Mesenteric fat pad (tissue), 1 donor: ENCODE measurements at regions not wholly inside any gene's neighbourhood (a gene's known extent, or its start where the extent isn't known, plus 50 kb on each side); places are given as distances from the start of the nearest gene placed in this dataset.
A peak's percentile ranks its signal among the peaks of the same experiment; 100 is the strongest.
"Not testable (repeated sequence)": the region's sequence is repeated elsewhere in the genome, so short reads cannot be mapped to it uniquely, and the experiment has no call there.

Experiments
- DNase-seq: peaks from one replicate; pipeline ENCODE4 v3.0.0-alpha.2; 2020; ENCODE audit warnings: low spot score
- donor health status: DM: yes; HTN: yes; CAD: no.

- no peak for DNase-seq
These were observed 104.7 kb upstream of the TMEM132E start for GRCh38 chr17:34474706-34475105.

GRCh38 chr17:34472363-34472762 is 107.0 kb upstream of the TMEM132E start:
- DNase-seq = no peak

DNA sequence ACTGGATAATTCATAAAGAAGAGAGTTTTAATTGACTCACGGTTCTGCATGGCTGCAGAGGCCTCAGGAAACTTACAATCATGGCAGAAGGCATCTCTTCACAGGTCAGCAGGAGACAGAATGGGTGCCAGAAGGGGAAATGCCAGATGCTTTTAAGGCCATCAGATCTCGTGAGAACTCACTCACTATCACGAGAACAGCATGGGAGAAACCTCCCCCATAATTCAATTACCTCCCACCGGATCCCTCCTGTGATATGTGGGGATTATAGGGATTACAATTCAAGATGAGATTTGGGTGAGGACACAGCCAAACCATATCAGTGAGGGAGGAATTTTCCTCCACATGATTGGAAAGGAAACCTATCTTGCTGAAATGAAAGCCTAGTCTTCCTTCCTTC is 108.1 kb upstream of the TMEM132E start:
- not testable (repeated sequence) for DNase-seq

DNA sequence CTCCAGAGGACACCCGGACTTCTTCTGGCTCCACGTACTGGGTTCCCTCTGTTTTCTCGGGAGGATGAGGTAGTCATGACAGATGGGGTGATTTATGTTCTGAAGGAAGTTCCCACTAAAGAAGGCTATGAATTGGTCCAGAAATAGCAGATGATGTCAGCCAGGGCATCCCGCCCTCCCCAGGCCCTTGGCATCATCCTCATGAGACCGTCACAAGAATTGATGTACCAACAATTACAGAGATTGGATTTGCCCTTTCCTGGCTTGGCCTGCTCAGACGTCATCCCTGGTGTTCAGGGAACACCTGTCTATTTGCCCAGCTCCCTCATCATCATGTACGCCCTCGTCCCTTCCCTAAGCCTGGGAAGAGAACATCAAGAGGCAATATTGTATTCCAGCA is 102.8 kb upstream of the CCL1 start:
- DNase-seq = no peak

DNA sequence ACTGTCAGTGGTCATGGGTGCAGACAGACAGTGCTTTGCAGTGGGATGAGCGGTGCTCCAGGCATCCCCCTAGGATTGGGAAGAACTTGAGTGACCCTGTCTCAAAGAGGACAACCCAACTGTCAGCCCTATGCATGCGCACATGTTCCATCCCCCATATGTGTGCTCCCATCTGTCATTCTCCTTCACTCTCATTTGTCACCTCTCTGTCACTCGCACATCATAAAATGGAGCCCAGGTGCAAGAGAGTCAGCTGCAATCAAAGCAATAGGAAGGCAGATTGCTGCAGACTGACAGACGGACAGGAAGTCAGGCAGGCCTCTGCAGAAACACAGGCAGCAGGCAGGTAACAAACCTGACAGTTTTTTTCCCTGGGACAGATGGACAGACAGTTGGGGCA is 101.8 kb upstream of the CCL1 start:
- DNase-seq = no peak

DNA sequence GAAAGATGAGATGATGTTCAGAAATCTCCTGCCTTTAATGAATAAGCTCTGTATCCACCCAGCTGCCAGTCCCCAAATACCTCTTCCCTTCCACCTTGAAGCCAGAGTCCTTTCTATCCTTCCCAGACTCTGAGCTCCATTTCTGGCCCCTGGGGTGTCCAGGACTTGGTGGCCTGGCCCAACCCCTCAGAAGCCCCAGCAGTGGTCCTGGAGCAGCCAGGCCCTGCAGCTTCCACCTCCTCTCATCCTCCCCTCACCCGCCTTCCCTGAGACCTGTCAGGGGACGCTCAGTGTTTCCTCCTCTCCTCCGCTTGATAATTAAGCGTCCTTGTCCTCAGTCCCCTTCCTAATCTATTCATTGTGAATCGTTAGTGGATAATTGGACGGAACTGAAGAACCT is 95.2 kb upstream of the CCL1 start:
- no peak for DNase-seq

DNA sequence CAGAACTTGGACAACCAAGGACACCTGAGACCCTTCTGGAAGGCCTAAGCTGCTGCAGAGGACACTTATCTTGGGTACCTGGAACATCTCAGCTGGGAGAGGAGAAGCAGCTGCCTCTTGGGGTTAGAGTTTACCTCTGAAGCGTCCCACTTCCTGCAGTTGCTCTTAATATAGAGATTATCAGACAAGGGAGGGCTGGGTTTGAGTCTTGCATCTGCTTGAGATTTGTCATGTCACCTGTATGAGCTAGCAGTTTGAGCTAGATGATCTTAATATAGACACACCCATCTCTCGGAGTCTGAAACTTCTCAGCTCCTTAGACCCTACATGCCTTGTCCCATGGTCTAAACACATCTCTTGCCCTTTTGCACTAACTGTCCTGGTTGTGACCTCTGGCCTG is 93.1 kb upstream of the CCL1 start:
- DNase-seq = no peak

GRCh38 chr17:34452769-34453168 is 89.7 kb upstream of the CCL1 start:
- DNase-seq = peak; percentile 43

DNA sequence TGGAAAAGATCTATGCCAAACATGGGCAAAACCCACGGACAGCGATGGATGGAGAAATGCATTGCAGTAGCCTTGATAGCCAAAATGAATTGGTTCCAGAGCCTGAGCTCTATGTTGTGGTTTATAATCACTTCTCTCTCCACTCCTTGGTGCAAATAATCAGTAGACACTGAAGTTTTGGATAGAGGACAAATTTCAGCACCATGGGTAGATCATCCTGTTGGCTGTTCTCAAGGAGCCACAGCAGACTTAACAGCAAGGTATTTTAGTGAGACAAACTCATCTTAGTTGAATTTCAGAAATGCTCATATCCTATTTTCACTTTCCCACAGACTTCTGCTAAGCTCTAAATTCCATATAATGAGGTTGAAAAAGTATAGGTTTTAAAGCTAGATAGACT is 88.3 kb upstream of the CCL1 start:
- DNase-seq = no peak

DNA sequence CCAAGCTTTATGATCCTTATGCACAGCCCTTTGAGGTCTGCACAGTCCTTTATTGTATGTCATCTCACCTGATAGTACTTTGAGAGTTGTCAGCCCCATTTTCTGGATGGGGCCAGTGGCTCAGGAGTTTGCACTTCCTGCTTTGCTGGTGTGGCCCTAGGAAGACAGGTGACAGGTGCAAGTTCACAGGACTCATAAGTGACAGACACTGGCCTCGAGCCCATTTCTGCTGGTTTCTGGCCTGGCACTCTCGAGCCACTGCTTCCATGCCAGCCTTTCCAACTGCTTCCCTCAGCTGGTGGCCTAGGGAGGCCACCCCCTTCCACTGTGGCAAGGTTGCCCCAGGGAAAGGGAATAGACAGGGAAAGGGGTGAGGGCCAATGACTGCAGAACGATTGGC is 84.4 kb upstream of the CCL1 start:
- no peak for DNase-seq

GRCh38 chr17:34445101-34445500 is 82.1 kb upstream of the CCL1 start:
- DNase-seq = no peak

DNA sequence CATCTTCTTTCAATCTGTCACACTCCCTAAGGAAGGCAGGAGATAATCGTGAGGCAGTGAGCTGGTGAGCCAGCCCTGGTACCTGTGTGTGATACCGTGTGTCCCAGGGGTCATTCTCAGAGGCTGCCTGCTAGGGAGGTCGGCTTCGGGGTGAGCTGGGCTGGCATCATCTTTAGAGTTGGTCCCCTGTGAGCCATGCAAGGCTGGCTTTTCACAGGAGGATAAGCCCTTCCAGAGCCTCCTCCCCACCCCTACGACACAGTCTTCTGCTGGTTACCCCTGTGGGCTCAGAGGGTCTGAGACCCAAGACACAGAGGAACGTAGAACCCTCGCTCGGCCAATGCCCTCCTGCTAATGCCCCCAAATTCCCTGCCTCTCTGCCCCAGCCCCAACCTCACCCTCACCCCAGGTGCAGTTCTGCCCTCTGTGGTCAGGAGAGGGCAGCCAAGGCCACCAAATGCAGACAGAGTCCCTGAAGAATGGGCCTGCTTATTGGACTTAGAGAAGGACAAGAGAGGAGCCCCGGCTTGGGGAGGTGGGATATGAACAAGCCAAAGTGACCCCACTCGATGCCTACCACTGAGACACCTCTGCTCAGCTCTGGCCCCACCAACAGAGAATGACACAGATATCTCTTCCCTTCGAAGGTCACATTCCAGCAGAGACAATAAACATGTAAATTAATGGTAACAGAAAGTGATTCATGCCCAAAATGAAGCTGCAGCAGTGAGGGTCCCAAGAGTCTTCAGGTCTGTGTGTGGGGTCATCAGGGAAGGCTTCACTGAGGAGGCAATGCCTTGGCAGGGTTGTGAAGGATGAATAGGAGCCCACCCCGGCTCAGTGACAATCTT is 80.8 kb upstream of the CCL1 start:
- DNase-seq = no peak

DNA sequence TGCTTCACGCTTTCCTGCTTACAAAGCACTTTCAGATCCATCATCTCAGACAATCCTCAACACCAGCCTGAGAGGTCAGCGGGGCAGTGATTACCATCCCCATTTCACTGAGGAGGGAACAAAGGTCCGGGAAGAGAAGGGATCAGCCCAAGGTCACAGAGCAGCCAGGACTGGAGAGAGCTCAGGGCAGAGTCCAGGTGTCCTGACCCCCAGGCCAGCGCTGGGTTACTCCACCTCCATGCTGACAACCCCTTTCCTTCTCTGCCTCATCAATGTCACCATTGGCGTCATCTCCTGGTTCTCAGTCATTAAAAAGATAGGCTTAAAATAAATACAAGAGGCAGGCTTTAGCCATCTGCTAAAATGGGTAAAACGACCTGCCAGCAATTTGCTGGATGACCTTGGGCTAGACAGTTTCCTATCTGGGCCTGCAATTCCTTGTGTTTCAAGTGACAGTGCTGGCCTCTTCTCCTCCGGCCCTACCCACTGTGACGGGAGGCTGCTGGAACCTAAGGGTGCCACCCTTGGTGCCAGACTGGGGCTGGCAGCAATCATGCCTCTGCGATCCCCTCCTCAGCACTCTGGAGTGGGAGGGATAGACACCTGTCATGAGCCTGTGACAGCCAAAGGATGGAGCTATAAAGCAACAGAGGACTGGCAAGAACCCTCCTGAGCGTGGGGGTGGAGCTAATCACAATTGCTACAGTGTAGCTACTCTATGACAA is 79.5 kb upstream of the CCL1 start:
- no peak for DNase-seq

- no peak for DNase-seq
These were observed 74.2 kb upstream of the CCL1 start for GRCh38 chr17:34437188-34437587.

GRCh38 chr17:34436607-34437006 is 73.6 kb upstream of the CCL1 start:
- no peak for DNase-seq

GRCh38 chr17:34435182-34435928 is 72.3 kb upstream of the CCL1 start:
- DNase-seq = no peak

GRCh38 chr17:34434052-34434451 is 71.0 kb upstream of the CCL1 start:
- no peak for DNase-seq

GRCh38 chr17:34424814-34425491 is 61.9 kb upstream of the CCL1 start:
- no peak for DNase-seq

DNA sequence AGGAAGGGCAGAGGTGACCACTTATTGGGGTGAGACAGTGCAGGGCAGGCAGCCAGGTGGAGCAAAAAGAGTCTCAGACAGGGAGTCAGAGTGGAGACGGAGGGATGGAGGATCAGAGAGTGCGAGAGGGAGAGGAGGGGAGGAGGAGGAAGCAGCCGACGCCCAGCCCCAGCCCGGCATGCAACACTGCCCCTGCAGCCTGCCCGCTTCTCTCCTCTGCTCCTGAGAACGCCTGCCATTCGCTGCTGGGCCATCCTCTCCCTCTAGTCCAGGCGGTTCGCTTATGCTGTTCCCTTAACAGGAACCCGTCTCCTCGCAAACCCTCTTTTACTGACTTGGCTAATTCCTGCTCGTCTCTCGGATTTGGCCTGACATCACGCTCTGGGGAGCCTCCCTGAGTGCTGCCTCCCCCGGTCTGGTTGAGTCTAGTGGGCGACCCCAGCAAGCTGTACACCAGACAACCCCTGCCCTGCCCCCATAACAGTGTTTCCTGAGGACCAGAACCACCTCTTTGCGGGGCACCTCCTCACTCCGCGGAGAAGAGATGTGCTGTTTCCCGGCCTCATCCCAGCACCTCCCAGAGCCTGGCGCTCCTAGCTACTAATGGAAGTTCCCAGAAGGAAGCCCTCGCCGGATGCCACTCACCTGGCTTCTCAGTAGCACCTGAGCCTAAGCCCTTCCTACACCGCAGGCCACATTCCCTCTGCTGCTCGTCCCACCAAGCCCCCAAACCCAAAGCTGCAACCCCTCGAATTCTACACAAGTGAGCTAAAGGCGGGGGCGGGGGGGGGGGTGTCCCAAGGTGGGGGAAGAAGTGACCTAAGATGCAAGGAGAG is 61.2 kb upstream of the CCL1 start:
- DNase-seq = no peak

DNA sequence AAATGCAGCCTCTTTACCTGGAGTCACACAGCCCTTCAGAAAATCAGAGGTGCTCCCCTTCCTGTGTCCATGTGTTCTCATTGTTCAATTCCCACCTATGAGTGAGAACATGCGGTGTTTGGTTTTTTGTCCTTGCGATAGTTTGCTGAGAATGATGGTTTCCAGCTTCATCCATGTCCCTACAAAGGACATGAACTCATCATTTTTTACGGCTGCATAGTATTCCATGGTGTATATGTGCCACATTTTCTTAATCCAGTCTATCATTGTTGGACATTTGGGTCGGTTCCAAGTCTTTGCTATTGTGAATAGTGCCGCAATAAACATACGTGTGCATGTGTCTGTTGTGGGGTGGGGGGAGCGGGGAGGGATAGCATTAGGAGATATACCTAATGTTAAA is 60.3 kb upstream of the CCL1 start:
- DNase-seq = not testable (repeated sequence)

GRCh38 chr17:34420900-34421299 is 57.9 kb upstream of the CCL1 start:
- DNase-seq = no peak
